Effector memory CD8-positive, alpha-beta T cell (primary cell): ENCODE measurements at regions not wholly inside any gene's neighbourhood (a gene's known extent, or its start where the extent isn't known, plus 50 kb on each side); places are given as distances from the start of the nearest gene placed in this dataset.
"Not testable (repeated sequence)": the region's sequence is repeated elsewhere in the genome, so short reads cannot be mapped to it uniquely, and the experiment has no call there.

Experiments used
- ATAC-seq: fragments of 150-1000 bp; cut with Tn5 transposase; replicated peaks from 2 replicates; pipeline ENCODE4 v1.10.0; 2021; ENCODE audit warnings: mild to moderate bottlenecking, moderate library complexity
- DNase-seq, 3 experiments: peaks; one replicate each; pipeline ENCODE4 v3.0.0; 2021
- H3K27ac Mint-ChIP-seq, 2 donors: one replicate each; pipeline ENCODE4 v1.8.0; 2022; ENCODE audit warnings: mild to moderate bottlenecking in 2 of 2, mixed read lengths in 2 of 2, moderate library complexity in 2 of 2
- H3K27me3 Mint-ChIP-seq, 2 donors: one replicate each; pipeline ENCODE4 v1.8.0; 2022; ENCODE audit warnings: mixed read lengths in 2 of 2
- H3K36me3 Mint-ChIP-seq: one replicate; pipeline ENCODE4 v1.8.0; 2022; ENCODE audit warnings: mild to moderate bottlenecking, moderate library complexity, mixed read lengths; ENCODE audit not compliant: insufficient read depth
- H3K4me1 Mint-ChIP-seq, 2 donors: one replicate each; pipeline ENCODE4 v1.8.0; 2022; ENCODE audit warnings: low read depth in 2 of 2, mixed read lengths in 2 of 2
- H3K4me3 Mint-ChIP-seq, 2 donors: one replicate each; pipeline ENCODE4 v1.8.0; 2022; ENCODE audit warnings: mild to moderate bottlenecking in 2 of 2, mixed read lengths in 2 of 2, moderate library complexity in 2 of 2
- H3K9me3 Mint-ChIP-seq, 2 donors: one replicate each; pipeline ENCODE4 v1.8.0; 2022; ENCODE audit warnings: mixed read lengths in 2 of 2

- DNase-seq (no peak), ATAC-seq (no peak)
- Mint-ChIP-seq H3K9me3 (peaks cover 7 to 19% of the 10 kb centered on the region in 2 donors), H3K4me3 (no peak overlapping the region), H3K4me1 (no peaks in the 10 kb centered on the region), H3K36me3 (no peaks in the 10 kb centered on the region), H3K27ac (no peak overlapping the region), H3K27me3 (no peaks in the 10 kb centered on the region)
Measured at GRCh38 chr3:176159796-176160195, 1037.5 kb downstream of the TBL1XR1 start.

DNA sequence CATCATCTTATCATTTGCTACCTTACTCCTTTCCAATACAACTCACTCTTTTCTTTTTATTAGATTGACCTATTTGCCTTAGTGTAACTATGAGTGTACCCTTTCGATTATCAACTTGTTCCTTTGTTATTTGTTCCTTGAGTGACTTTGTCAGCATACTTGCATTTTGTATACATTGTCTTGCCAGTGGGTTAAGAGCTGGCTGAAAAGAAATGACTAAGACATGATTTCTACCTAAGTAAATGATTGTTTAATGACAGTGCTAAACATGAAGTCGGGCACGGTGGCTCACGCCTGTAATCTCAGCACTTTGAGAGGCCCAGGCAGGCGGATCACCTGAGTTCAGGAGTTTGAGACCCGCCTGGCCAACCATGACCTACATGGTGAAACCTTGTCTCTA is 1042.3 kb downstream of the TBL1XR1 start:
- H3K27ac Mint-ChIP-seq = no peak overlapping the region
- no peaks in the 10 kb centered on the region for H3K4me1 Mint-ChIP-seq
- no peak for DNase-seq
- no peak overlapping the region for H3K4me3 Mint-ChIP-seq
- no peaks in the 10 kb centered on the region for H3K27me3 Mint-ChIP-seq
- H3K9me3 Mint-ChIP-seq = peaks cover 8 to 11% of the 10 kb centered on the region in 2 donors
- no peaks in the 10 kb centered on the region for H3K36me3 Mint-ChIP-seq
- no peak for ATAC-seq

- Mint-ChIP-seq H3K9me3 (peaks cover 0 to 10% of the 10 kb centered on the region in 2 donors), H3K27me3 (no peaks in the 10 kb centered on the region), H3K4me1 (no peaks in the 10 kb centered on the region), H3K27ac (no peak overlapping the region), H3K36me3 (no peaks in the 10 kb centered on the region), H3K4me3 (no peak overlapping the region)
- no peak for ATAC-seq
- DNase-seq = no peak
Measured at GRCh38 chr3:176149567-176149966, 1047.7 kb downstream of the TBL1XR1 start.

DNA sequence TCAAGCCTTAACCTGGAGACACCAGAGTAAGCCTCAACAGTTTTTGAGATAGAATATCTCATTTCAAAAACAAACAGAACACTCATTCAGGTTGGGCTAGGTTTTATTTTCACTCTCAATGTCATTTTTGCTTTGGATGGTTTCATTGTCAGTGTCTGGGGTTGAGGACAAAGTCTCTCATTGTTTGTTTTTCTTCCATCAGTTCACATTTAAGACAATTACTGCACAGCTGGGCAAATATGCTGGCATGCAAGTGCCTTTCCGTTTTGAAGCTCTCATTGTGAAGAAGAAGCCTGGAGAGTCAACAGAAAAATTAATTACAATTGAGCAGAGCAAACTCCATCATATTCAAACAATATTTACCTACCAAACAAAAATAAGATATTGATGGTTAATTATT is 1050.0 kb downstream of the TBL1XR1 start:
- no peak for ATAC-seq
- no peaks in the 10 kb centered on the region for H3K27me3 Mint-ChIP-seq

GRCh38 chr3:176141837-176142236 is 1055.4 kb downstream of the TBL1XR1 start:
- H3K27me3 Mint-ChIP-seq = no peaks in the 10 kb centered on the region
- DNase-seq (no peak), ATAC-seq (no peak)
- no peak overlapping the region for H3K4me3 Mint-ChIP-seq
- no peaks in the 10 kb centered on the region for H3K4me1 Mint-ChIP-seq
- H3K9me3 Mint-ChIP-seq = peaks cover 10 to 12% of the 10 kb centered on the region in 2 donors
- H3K27ac Mint-ChIP-seq = no peak overlapping the region
- H3K36me3 Mint-ChIP-seq = no peaks in the 10 kb centered on the region

More for the DNA sequence above, 1050.0 kb downstream of the TBL1XR1 start:
- no peak overlapping the region for H3K27ac Mint-ChIP-seq
- no peaks in the 10 kb centered on the region for H3K4me1 Mint-ChIP-seq
- peaks cover 9 to 12% of the 10 kb centered on the region in 2 donors for H3K9me3 Mint-ChIP-seq
- DNase-seq = no peak
- no peaks in the 10 kb centered on the region for H3K36me3 Mint-ChIP-seq
- H3K4me3 Mint-ChIP-seq = no peak overlapping the region

GRCh38 chr3:176120507-176120906 is 1076.8 kb downstream of the TBL1XR1 start:
- H3K9me3 Mint-ChIP-seq = peaks cover 10 to 13% of the 10 kb centered on the region in 2 donors
- no peak for DNase-seq
- no peak for ATAC-seq
- H3K4me1 Mint-ChIP-seq = no peaks in the 10 kb centered on the region
- no peak overlapping the region for H3K4me3 Mint-ChIP-seq
- no peak overlapping the region for H3K27ac Mint-ChIP-seq
- H3K27me3 Mint-ChIP-seq = no peaks in the 10 kb centered on the region
- H3K36me3 Mint-ChIP-seq = no peaks in the 10 kb centered on the region

DNA sequence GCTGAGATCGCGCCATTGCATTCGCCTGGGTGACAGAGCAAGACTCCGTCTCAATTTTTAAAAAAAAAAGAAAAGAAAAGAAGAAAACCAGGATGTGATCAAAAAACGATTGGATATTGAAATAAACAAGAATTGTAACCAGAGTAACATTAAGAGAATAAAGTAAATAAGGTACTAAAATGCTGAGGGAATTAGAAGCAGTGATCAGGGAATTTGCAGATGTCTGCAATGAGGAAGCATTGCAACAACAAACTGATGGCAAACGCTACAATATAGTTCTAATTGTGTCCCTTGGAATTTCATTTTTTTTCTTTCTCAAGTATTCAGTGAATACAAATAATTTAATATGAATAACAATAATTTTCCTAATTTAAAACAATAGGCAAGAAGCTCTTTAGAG is 1077.5 kb downstream of the TBL1XR1 start:
- DNase-seq (no peak), ATAC-seq (no peak)
- H3K27me3 Mint-ChIP-seq = no peaks in the 10 kb centered on the region
- H3K4me1 Mint-ChIP-seq = no peaks in the 10 kb centered on the region
- H3K4me3 Mint-ChIP-seq = no peak overlapping the region
- H3K9me3 Mint-ChIP-seq = peaks cover 11 to 13% of the 10 kb centered on the region in 2 donors
- no peak overlapping the region for H3K27ac Mint-ChIP-seq
- no peaks in the 10 kb centered on the region for H3K36me3 Mint-ChIP-seq

- Mint-ChIP-seq H3K27ac (no peak overlapping the region), H3K36me3 (no peaks in the 10 kb centered on the region), H3K27me3 (no peaks in the 10 kb centered on the region), H3K9me3 (peaks cover 9 to 13% of the 10 kb centered on the region in 2 donors), H3K4me3 (no peak overlapping the region), H3K4me1 (no peaks in the 10 kb centered on the region)
- DNase-seq (no peak), ATAC-seq (no peak)
Measured at GRCh38 chr3:176106380-176106779, 1090.9 kb downstream of the TBL1XR1 start.

DNA sequence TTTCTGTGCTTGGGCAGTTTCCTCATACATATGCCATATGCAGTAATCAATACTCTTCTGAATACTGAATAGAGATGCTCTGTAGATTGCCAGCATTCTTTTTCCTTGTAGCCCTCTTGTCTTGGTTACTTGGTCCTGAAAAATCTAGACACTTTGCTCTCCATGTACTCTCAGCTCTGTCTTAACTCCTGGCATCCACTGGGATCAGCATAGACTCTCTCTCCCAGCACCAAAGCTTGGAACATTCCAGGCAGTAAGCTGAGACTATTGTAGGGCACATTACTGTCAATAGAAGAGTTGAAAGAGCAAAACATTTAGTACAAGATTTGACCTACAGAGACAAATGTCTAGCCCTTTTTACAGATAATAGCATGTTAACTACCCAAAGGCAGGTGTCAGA is 1100.3 kb downstream of the TBL1XR1 start:
- Mint-ChIP-seq H3K4me3 (no peak overlapping the region), H3K36me3 (no peaks in the 10 kb centered on the region), H3K4me1 (no peaks in the 10 kb centered on the region), H3K9me3 (peaks cover 10 to 14% of the 10 kb centered on the region in 2 donors), H3K27me3 (no peaks in the 10 kb centered on the region), H3K27ac (no peak overlapping the region)
- ATAC-seq (no peak), DNase-seq (no peak)

- peaks cover 10 to 12% of the 10 kb centered on the region in 2 donors for H3K9me3 Mint-ChIP-seq
- not testable (repeated sequence) for H3K4me1 Mint-ChIP-seq, H3K36me3 Mint-ChIP-seq, DNase-seq, H3K4me3 Mint-ChIP-seq, H3K27ac Mint-ChIP-seq, H3K27me3 Mint-ChIP-seq, ATAC-seq
Measured at GRCh38 chr3:176093892-176094291, 1103.4 kb downstream of the TBL1XR1 start.

GRCh38 chr3:176090727-176091126 is 1106.6 kb downstream of the TBL1XR1 start:
- H3K4me1 Mint-ChIP-seq = no peaks in the 10 kb centered on the region
- H3K4me3 Mint-ChIP-seq = no peak overlapping the region
- peaks cover 6 to 7% of the 10 kb centered on the region in 2 donors for H3K9me3 Mint-ChIP-seq
- no peak overlapping the region for H3K27ac Mint-ChIP-seq
- DNase-seq = no peak
- no peaks in the 10 kb centered on the region for H3K27me3 Mint-ChIP-seq
- H3K36me3 Mint-ChIP-seq = no peaks in the 10 kb centered on the region
- ATAC-seq = no peak

DNA sequence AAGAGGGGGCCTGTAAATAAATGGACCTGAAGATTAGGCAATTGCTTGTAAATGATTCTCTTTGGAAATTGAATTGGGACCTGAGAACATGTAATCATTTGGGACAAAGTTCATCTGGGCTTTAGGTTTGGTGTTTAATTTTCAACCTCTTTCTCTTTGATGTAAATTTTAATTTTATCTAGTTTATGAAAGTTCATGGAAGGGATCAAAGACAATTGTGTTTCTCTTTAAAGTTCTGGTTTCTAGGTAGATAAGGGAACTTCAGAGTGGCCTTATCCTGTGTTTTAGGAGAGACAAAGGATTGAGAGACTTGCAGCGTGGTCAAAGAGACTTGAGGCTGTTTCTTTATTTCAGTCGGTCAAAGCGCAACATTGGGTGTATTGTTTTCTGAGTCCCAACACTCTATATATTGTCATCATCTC is 1108.3 kb downstream of the TBL1XR1 start:
- no peak for DNase-seq
- no peak overlapping the region for H3K27ac Mint-ChIP-seq

GRCh38 chr3:176087066-176087697 is 1110.1 kb downstream of the TBL1XR1 start:
- DNase-seq (no peak), ATAC-seq (no peak)
- Mint-ChIP-seq H3K36me3 (no peaks in the 10 kb centered on the region), H3K4me1 (no peaks in the 10 kb centered on the region), H3K9me3 (peaks cover 2 to 7% of the 10 kb centered on the region in 2 donors), H3K27ac (no peak overlapping the region), H3K4me3 (no peak overlapping the region), H3K27me3 (no peaks in the 10 kb centered on the region)

More for the DNA sequence above, 1108.3 kb downstream of the TBL1XR1 start:
- H3K36me3 Mint-ChIP-seq = no peaks in the 10 kb centered on the region
- H3K4me1 Mint-ChIP-seq = no peaks in the 10 kb centered on the region
- H3K27me3 Mint-ChIP-seq = no peaks in the 10 kb centered on the region
- H3K4me3 Mint-ChIP-seq = no peak overlapping the region
- H3K9me3 Mint-ChIP-seq = peaks cover 5 to 7% of the 10 kb centered on the region in 2 donors
- ATAC-seq = no peak

- Mint-ChIP-seq H3K36me3 (no peaks in the 10 kb centered on the region), H3K27ac (no peak overlapping the region)
Measured at GRCh38 chr3:176079785-176080184, 1117.5 kb downstream of the TBL1XR1 start.

More at GRCh38 chr3:176079785-176080184, 1117.5 kb downstream of the TBL1XR1 start:
- DNase-seq = no peak
- no peaks in the 10 kb centered on the region for H3K4me1 Mint-ChIP-seq
- H3K9me3 Mint-ChIP-seq = peaks cover 7 to 14% of the 10 kb centered on the region in 2 donors
- ATAC-seq = no peak
- no peaks in the 10 kb centered on the region for H3K27me3 Mint-ChIP-seq
- no peak overlapping the region for H3K4me3 Mint-ChIP-seq
